NCI-H146 treated with DMSO at 0.1 percent for 48 hours (cell line): ENCODE measurements at regions not wholly inside any gene's neighbourhood (a gene's known extent, or its start where the extent isn't known, plus 50 kb on each side); places are given as distances from the start of the nearest gene placed in this dataset.

ENCODE experiments used
- DNase-seq: peaks from one replicate; lab custom pipeline; 2025; ENCODE audit not compliant: unreplicated experiment; lab: John Stamatoyannopoulos, UW

DNA sequence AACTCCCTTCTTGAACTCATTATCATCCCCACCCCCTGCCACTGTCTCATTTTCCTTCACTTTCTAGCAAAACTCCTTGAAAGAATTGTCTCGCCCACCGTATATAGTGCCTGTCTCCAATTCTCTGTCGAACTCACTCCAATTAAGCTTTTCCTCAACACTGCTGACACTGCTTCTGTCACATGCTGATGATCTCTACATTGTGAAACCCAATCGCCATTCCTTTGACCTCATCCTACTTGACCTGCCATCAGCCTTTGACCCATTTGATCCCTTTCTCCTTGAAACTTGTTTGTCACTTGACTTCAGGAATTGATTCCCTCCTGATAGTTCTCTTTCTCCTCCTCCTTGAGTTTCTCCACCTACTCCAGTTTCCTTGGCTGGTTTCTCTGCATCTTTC is 54.8 kb downstream of the CCDC71L start:
- no peak for DNase-seq

DNA sequence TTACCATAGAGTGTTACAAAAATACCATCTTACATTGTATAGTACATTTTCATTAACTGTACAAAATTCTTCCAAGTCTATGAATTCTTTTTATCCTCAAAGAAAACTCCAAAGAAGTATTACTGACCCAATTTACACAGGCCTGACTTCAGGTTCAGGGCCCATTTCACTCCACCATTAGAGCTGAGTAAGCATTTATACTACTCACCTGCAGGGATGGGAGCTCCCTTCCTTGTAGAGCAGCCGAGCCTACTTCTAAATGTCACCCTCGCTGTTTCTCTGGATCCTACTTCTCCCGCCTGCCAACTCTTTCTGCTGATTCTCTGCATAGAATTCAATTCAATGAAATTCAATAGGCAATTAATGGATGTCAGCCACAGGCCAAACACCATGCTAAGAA is 56.0 kb downstream of the CCDC71L start:
- no peak for DNase-seq

DNA sequence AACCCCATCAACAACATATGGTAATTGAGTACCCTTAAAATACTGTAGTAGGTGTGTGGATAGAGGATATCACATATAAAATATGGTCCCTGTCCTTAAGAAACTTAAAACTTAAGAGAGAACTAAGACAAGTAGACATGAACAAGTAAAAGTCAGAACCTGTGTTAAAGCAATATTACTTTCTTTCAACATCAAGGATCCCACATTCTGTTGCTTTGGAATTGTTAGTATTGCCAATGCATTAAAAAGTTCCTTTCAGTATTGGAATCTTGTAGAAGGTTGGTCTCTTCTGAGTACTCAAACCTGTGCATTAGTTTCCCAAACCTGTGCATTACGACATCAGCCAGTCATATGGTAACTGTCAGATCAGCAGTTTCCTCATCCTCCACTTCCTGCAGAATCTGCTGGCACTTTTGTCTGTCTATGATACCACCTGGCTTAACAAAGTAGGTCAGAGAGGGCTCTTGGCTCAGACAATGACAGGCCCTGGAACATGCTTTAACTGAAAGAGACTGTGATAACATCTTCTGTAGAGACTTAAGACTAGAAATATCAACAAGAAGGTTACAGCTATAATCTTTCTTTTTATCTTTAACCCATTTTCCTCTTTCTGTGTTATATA is 56.5 kb downstream of the CCDC71L start:
- no peak for DNase-seq

DNA sequence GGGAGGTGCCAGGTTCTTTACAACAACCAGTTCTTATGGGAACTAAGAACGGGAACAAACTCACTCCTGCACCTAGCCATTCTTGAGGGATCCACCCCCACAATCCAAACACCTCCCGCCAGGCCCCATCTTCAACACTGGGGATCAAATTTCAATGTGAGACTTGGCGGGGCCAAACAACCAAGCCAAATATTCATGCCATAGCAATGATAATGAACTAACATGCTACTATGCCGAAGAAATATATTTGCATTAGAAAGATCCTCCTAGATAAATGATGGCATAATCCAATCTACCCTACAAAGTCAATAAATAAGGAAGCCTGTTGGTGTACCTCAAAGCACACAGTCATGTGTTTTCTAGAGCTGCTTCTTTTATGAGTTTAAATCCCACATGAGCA is 57.6 kb downstream of the CCDC71L start:
- no peak for DNase-seq

DNA sequence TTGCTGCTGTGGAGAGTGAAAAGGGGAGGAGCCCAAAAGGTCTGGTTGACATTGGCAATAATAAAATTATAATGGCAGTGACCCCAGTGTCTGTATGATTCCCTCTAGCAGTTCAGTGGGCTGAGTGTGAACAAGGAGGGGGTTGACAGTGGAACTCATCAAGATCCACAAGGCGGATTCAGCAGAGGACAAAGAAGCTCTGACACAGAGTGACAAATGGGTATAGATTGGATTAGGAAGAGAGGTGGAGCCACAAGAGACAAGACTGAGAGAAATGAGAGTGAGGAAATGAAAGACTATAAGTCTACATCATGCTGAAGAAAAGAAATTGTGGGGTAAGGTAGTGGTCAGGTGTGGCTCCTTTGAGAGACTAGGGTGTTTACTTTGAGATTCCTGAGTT is 58.9 kb downstream of the CCDC71L start:
- no peak for DNase-seq

DNA sequence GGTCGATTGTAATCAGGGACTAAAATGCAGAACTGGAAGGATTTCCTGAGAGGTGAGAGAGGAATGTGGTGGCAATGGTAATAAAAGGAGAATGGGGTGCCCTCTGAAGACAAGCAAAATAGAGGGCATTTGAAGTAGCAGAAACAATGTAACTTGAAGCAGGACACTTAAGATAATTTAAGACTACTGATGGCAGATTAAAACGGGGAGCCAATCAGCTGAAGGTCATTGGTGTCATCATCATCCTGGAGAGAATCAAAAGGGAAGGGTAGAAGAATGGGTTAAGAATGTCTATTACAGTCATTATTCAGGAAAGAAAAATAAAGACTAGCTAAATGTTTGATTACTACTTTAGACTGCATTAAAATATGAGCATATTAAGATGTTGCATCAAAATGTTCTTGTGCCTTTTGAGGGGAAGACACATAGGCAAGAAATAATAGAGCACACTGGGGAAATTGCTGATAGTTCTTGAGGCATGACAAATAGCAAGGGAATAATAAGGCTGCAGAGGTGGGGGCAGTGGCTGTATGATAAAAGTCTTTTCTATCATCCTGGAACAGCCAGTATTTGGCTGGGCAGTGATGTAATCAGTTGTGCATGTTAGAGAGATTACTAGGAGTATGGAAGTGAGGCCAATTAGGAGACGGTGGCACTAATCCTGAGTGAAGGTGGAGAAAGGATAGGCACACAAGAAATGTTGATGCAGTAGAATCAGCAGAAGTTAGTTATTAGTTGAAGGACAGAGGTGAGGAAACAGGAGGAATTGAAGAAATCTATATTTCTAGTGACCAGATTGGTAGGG is 60.2 kb downstream of the CCDC71L start:
- DNase-seq = no peak

DNA sequence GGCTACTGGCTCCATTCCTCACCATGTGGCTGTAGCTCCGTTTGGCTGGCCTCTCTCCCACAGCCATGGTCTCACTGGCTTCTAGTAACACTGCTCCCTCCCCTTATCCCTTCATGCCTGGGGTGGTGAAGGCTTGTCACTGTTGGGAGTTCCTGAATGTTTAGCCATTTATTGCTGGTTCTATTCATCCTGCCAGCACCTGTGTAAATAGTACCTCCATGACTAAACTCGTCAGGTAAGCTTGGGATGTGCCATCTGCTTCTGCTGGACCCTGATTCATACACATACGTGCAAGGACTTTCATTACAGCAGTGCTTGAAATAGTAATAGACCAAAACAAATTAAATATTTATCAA is 61.6 kb downstream of the CCDC71L start:
- DNase-seq = peak; percentile 96

DNA sequence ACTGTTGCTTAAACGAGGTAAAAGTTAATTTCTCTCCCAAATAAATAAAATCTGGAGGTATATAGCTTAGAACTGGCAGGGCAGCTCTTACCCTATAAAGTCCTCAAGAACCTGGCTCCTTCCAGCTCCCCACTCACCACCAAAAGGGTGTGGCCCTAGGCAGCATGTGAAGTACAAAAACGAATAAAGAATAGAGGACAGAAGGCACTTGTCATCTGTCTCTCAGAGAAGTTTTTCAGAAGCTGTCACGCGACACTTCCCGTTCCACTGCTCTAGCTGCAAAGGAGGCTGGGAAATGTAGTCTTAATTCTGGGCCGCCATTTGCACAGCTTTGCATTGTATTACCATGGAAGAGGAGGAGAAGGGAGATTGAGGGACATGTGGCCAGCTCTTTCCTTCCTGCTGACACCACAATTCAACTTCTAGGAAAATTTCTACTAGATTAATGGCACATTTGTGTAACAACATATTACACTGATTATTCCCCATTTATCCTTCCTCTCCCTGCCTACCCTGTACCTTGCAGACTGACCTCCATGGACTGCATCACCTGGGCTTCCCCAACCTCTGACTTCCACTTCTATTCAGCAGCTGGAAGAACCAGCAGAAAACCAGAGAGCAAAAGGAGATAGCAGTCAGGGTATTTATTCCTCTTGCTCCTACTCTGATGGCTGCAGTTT is 62.2 kb downstream of the CCDC71L start:
- DNase-seq = peak; percentile 95

DNA sequence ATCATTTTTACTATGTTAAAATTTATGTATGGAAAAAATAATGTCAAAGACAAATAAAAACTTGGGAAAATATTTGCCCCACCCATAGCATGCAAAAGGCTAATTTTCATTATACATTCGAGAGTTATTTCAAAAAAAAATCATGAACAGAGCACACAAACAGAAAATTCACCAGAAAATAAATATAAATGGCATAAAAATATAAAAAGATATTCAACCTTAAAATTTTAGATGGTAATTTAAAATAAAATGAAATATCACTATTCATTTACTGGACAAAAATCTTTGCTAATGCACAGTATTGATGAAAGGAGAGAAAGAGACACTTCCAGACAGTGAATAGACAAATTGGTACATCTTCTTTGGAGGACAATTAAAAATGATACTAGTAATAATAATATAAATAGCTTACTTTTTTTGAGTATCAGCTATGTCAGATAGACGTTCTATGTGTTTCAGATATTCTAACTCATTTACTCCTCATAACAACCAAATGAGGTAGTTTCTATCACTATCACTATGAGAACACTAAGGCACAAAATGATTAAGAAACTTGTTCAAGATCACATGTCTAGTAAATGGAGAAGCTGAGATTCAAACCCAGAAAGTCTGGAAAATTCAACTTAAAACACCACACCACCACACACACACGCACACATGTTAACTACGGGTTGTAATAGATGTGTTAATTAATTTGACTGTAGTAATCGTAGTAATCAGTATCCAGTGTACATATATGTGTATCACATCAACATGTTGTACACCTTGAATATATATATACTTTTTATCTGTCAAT is 63.0 kb downstream of the CCDC71L start:
- DNase-seq = no peak

DNA sequence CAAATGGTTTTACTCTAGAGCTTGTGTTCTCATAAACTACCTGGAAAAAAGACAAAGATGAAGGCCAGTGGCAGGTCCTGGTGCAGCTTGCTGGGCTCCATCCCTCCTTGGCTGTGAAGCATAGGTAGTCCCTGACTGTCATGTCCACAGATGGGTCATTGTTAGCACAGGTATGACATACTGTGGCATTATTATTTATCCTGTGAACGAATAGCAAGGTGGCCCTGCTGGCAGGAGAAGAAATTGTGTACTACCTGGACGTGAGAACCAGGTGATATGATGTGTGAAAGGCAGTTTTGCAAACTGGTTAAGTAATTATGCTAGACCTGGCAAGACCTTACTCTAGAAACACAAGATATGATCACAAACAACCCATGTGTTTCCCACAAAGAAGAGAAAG is 63.9 kb downstream of the CCDC71L start:
- DNase-seq = peak; percentile 69

DNA sequence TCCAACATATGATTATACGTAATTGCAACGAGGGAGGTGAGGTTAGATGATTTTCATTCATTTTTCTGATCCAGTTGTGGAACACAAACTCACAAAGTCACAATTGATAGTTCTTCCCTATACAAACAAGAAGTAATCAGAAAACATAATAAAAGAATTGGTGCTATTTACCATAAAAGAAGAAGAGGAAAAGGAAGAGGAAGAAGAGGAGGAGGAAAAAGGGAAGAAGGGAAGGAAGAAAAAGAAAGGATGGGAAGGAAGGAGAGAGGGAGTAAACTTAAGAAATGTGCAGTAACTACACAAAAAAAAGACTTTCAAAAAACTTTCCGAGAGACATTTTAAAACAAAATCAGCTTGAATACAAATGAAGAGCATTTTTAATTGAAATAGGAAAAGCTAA is 65.0 kb downstream of the CCDC71L start:
- DNase-seq = no peak

DNA sequence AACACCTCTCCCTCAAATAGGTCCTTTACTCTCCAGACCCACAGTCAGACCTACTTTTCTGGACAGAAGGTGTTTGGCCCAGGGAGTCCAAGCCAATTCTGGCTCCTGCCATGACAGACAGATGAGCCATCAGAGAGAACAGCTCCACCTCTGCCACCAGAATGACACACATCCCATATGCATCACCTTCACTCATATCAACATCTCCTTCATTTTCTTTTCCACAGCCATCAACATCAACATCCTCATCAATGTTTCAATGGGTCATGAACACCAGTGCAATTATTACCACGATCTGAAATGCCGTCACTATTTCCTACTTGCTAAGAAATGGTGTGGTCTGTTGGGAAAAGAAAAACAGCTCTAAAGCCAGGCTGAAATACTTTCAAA is 67.9 kb downstream of the CCDC71L start:
- no peak for DNase-seq

DNA sequence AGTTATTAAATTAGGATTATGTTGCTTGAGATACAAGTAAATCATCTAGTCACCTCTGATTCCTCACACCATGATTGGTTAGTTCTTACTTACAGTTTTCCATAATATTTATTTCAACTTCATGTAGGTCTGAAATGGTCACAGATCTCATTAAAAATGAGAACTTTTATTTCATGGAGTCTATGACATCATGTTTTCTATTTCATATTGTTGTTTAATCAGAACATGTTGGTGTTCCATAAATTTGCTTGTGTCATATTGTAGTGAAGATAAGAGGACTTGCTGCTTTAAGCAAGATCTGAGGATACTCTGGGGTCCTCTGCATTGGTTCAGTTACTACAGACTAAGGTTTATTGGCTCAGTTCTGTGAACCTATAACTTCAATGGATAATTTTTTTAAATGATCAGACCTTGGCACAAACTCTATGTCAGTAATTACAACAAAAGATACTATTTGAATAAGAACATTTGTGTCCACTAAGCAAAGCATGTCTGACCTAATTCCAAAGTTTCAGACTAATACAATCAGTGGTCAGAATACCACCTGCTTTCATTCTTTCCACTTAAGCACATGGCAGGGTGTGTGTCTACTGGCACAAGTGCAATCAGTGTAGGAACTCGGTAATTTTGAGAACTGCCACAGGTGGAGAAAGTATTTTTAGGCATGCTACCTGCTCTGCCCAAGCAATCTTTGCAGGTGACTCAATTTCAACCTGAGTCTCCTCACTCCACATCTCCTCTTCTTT is 68.5 kb downstream of the CCDC71L start:
- no peak for DNase-seq

DNA sequence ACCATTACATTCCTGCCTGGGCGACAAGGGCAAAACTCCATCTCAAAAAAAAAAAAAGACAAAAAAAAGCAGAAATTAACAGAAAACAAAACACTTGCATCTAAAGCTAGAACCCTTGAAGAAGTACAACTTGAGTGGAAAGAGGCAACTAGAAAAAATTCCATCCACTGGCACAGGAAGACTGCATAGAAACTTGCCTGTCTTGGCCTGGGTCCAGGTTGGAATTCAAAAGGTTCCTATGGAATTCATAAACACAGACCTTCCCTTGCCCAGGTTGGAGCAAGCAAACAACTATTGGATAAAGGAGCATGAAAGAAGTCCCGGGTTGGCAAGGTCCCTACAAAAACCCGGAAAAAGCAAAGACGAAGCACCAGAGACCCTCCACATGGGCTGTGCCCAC is 69.8 kb downstream of the CCDC71L start:
- no peak for DNase-seq

DNA sequence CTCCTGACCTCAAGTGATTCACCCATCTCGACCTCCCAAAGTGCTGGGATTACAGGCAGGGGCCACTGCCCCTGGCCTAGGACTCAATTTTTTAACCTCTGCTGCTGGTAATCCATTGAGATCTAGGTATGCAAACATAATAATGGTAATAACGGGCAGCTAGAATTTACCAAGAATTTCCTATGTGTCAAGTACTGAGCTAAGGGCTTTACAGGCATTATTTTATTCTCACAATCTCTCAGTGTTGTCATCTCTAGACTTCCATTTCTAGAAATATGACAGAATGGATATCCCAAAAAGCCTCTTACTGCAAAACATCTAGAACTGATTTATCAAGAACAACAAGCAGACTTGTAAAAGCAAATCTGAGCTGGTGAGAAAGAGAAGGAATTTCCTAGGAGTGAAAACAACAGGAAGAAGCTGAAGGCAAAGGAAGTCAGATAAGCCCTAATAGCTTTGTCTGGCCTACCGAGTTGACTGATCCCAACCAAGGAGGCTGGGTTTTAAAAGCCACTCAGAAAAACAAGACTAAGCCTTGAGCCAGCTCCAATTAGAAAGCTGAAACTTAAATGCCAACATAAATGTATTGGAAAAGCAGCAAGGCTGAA is 70.6 kb downstream of the CCDC71L start:
- no peak for DNase-seq

DNA sequence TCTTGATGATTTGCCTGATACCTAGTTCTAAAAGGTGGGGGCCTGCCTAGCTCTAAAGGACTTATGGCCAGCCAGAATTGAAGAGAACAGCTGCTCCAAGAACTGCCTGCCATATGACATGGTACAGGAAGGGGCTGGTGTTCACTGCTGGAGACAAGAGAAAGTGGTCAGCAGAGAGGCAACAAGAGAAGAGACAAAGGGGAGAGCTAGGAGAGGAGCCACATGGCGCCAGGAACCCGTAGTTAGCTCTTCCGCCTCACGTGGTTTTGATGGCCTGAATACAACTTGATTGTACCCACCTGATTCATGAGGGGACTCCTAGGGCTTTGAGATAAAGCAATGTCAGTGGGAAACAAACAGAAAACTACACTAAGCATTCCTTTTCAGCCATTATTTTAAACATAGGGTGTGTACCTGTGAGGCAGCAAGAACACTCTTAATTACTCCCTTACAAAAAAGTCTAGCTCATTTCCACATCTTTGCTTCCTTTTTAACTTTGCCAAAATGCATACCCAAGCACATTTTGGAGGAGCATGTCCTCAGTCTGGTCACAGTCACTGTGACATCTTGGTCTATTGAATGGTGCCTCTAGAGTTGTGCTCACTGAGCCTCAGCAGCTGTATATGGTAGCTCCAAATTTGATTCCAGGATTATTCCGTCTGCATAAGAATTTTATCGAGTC is 71.6 kb downstream of the CCDC71L start:
- no peak for DNase-seq

DNA sequence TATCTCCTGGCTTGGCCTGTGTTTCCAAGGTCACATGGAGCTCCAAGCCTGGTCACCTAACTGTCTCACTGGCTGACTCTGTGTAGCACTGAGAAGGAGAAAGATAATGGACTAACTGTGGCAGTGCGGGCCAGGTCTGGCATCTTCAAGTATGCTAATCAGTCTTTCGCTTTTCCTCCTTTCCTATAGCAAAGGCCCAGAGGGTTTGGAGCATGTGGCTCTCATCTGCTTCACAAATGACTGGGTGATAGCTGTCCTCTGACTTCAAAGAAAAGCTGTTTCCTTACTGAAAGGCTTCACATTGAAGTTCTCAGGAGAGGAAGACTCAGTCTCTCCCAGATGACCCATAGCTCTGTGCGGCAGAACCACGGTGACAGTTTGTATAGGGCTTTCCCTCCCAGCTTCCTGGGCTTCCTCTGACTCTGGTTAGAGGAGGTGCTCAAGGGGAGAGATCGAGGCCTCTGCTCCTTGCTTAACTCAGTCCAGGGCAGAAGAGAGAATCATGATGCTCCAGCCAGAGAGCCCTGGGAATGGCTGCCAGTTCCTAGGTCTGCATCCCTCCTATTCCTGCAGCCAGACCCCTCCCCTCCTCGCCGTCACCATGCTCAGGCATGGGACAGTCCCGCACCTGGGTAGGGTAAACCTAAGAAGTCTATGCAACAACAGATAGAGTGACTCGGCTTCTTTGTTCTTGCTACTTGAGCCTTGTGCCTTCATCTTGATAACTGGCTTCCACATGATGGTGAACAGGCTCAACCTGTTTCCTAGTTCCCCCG is 72.3 kb downstream of the CCDC71L start:
- DNase-seq = no peak

DNA sequence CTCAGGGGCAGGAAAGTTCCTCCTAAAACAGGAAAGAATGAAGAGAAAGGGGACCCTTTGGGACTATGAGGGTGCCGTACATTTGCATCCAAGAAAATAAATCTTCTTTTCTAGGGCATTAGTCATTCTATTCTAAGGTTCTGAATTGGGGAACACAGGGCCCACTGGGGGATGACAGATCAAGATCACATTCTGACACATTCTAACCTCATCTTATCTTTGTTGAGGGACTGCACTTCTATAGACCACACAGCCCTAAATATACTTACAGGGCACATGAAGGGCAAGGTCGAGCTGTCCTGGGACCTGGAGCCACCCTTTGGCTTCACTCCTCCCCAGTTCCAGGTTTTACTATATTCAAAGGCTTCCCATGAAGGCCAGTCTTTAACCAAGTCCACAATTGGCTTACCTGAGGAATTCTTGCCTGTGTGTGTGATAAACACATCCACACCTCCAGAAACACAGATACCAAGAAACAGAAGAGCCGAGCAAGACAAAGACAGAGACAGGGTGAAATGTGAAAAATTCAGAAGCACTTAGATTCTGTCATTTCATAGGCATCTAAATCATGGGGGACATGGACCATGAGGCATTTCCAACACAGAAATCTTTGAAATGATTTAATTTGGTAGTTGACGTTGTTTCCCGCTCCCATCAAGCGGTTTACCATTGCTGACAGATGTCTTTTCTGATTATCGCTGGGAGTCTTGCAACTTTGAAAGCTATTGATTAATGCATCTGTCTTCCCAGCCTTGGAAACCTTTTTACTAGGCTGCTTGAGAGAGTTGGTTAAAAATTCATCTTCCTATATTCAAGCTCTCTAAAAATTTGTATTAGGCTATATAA is 75.8 kb downstream of the CCDC71L start:
- no peak for DNase-seq
